SU-DHL-6 (cell line): ENCODE measurements at regions not wholly inside any gene's neighbourhood (a gene's known extent, or its start where the extent isn't known, plus 50 kb on each side); places are given as distances from the start of the nearest gene placed in this dataset.

Source experiments
- H2AFZ ChIP-seq: fragments of 200-600 bp; sonication (generic); 2 replicates; pipeline ENCODE4 v1.6.1; 2014; ENCODE audit warnings: low read depth, mild to moderate bottlenecking, moderate library complexity, mixed read lengths, antibody characterized with exemption, low read length; ENCODE audit not compliant: severe bottlenecking
- H3F3A ChIP-seq: fragments of 200-600 bp; shearing (Covaris generic); 2 replicates; pipeline ENCODE4 v1.6.0; 2016; ENCODE audit warnings: antibody characterized with exemption, mild to moderate bottlenecking; ENCODE audit not compliant: insufficient read depth
- H3K27ac ChIP-seq: fragments of 200-600 bp; sonication (generic); 2 replicates; pipeline ENCODE4 v1.5.1; 2016; ENCODE audit warnings: low read depth, mild to moderate bottlenecking, low read length, moderate library complexity, mixed read lengths
- H3K27me3 ChIP-seq: fragments of 200-600 bp; sonication (generic), shearing (Covaris generic); 2 replicates; pipeline ENCODE4 v1.6.0; 2014; ENCODE audit warnings: mild to moderate bottlenecking, low read length
- H3K36me3 ChIP-seq: fragments of 200-600 bp; sonication (generic); 2 replicates; pipeline ENCODE4 v1.6.1; 2014; ENCODE audit warnings: mild to moderate bottlenecking, low read length, mixed read lengths
- H3K4me2 ChIP-seq: fragments of 300-600, 200-600 bp; shearing (Covaris generic), sonication (generic); 2 replicates; pipeline ENCODE4 v1.6.0; 2014; ENCODE audit warnings: low read length, low read depth, mild to moderate bottlenecking; ENCODE audit not compliant: poor library complexity, severe bottlenecking
- H3K4me3 ChIP-seq: fragments of 200-600 bp; sonication (generic); 2 replicates; pipeline ENCODE4 v1.5.1; 2014; ENCODE audit warnings: antibody characterized with exemption, low read length, mild to moderate bottlenecking, mixed read lengths; ENCODE audit not compliant: insufficient read depth, poor library complexity, severe bottlenecking
- H3K79me2 ChIP-seq: fragments of 200-600 bp; sonication (generic); 2 replicates; pipeline ENCODE4 v1.6.1; 2014; ENCODE audit warnings: mild to moderate bottlenecking, low read length, moderate library complexity; ENCODE audit not compliant: insufficient read depth
- H3K9ac ChIP-seq: fragments of 200-600 bp; sonication (generic); 2 replicates; pipeline ENCODE4 v1.7.0; 2014; ENCODE audit warnings: mild to moderate bottlenecking, low read length
- H3K9me2 ChIP-seq: fragments of 200-600 bp; sonication (generic); replicated peaks from 2 replicates; pipeline ENCODE4 v1.6.1; 2014; ENCODE audit warnings: low read length; ENCODE audit not compliant: insufficient read depth
- H3K9me3 ChIP-seq: fragments of 200-600 bp; sonication (generic); 2 replicates; pipeline ENCODE4 v1.6.1; 2014; ENCODE audit warnings: low read length, mixed read lengths; ENCODE audit not compliant: insufficient read depth
- H4K20me1 ChIP-seq: fragments of 200-600 bp; sonication (generic); 2 replicates; pipeline ENCODE4 v1.6.1; 2014; ENCODE audit warnings: low read depth, mild to moderate bottlenecking, antibody characterized with exemption, low read length, moderate library complexity, mixed read lengths
- CTCF ChIP-seq: fragments of 200-600 bp; sonication (generic); IDR thresholded peaks from one replicate; pipeline ENCODE4 v1.5.1; 2017; ENCODE audit warnings: antibody characterized with exemption, mild to moderate bottlenecking, low read length, moderate library complexity; ENCODE audit not compliant: insufficient read depth, poor library complexity, severe bottlenecking
- EZH2phosphoT487 ChIP-seq: fragments of 200-600 bp; sonication (generic), shearing (Covaris generic); conservative IDR thresholded peaks from 2 replicates; pipeline ENCODE4 v1.6.1; 2018; ENCODE audit warnings: mild to moderate bottlenecking, antibody characterized with exemption, low read length, moderate library complexity, mixed read lengths

- no peaks in the 10 kb centered on the region for H3K79me2 ChIP-seq
- TF ChIP-seq CTCF (no peak), EZH2phosphoT487 (no peak)
- H3K4me2 ChIP-seq = no peak overlapping the region
- H3K9me3 ChIP-seq = no peaks in the 10 kb centered on the region
- no peaks in the 10 kb centered on the region for H3F3A ChIP-seq
- H3K27ac ChIP-seq = no peak overlapping the region
- no peaks in the 10 kb centered on the region for H3K27me3 ChIP-seq
- no peak overlapping the region for H3K9ac ChIP-seq
- H2AFZ ChIP-seq = no peak overlapping the region
- no peaks in the 10 kb centered on the region for H4K20me1 ChIP-seq
- H3K9me2 ChIP-seq = no peaks in the 10 kb centered on the region
- H3K36me3 ChIP-seq = no peaks in the 10 kb centered on the region
- H3K4me3 ChIP-seq = no peak overlapping the region
Measured at GRCh38 chr2:42895134-42895790, 102.9 kb upstream of the HAAO start.

GRCh38 chr2:42893047-42893758 lies 100.8 kb upstream of the HAAO start:
- no peaks in the 10 kb centered on the region for H3F3A ChIP-seq
- H3K9me3 ChIP-seq = no peaks in the 10 kb centered on the region; the same call in 1 of the 2 replicates
- no peaks in the 10 kb centered on the region for H3K27me3 ChIP-seq
- H3K4me3 ChIP-seq = no peak overlapping the region
- H3K9me2 ChIP-seq = no peaks in the 10 kb centered on the region
- H3K79me2 ChIP-seq = no peaks in the 10 kb centered on the region
- H3K9ac ChIP-seq = no peak overlapping the region
- H3K36me3 ChIP-seq = no peaks in the 10 kb centered on the region
- no peak overlapping the region for H3K27ac ChIP-seq
- no peak overlapping the region for H3K4me2 ChIP-seq
- TF ChIP-seq CTCF (no peak), EZH2phosphoT487 (no peak)
- H2AFZ ChIP-seq = no peak overlapping the region
- H4K20me1 ChIP-seq = no peaks in the 10 kb centered on the region

- Histone ChIP-seq H3K27ac (no peak overlapping the region), H2AFZ (no peak overlapping the region), H3K4me3 (no peak overlapping the region), H3K79me2 (no peaks in the 10 kb centered on the region), H3K9ac (no peak overlapping the region), H3K9me3 (no peaks in the 10 kb centered on the region; the same call in 1 of the 2 replicates), H3K9me2 (no peaks in the 10 kb centered on the region), H3F3A (no peaks in the 10 kb centered on the region), H3K4me2 (no peak overlapping the region), H3K27me3 (no peaks in the 10 kb centered on the region), H4K20me1 (no peaks in the 10 kb centered on the region), H3K36me3 (no peaks in the 10 kb centered on the region)
- TF ChIP-seq EZH2phosphoT487 (no peak), CTCF (no peak)
Measured at GRCh38 chr2:42890791-42891355, 98.5 kb upstream of the HAAO start.
